ENCODE measurements at regions not wholly inside any gene's neighbourhood (a gene's known extent, or its start where the extent isn't known, plus 50 kb on each side); places are given as distances from the start of the nearest gene placed in this dataset.

- no peaks in the 10 kb centered on the region for H3K27me3 ChIP-seq (ENCODE audit: insufficient read depth, low read length, poor library complexity, severe bottlenecking)
- no peak overlapping the region for H3K4me2 ChIP-seq (ENCODE audit: low read depth, low read length, poor library complexity, severe bottlenecking)
- no peaks in the 10 kb centered on the region for H3K36me3 ChIP-seq (ENCODE audit: insufficient read depth, low read length)
- H3F3A ChIP-seq (ENCODE audit: low read depth): no peaks in the 10 kb centered on the region
- no peak overlapping the region for H3K4me3 ChIP-seq (ENCODE audit: low read length, poor library complexity, severe bottlenecking)
- no peak for TF ChIP-seq CTCF (conservative IDR thresholded peaks at IDR 0.05; ENCODE audit: low read length)
- TF ChIP-seq EZH2phosphoT487 (IDR thresholded peaks at IDR 0.05; ENCODE audit: borderline replicate concordance): no peak
- no peaks in the 10 kb centered on the region for H3K9me2 ChIP-seq (replicated peaks; ENCODE audit: low read depth, low read length)
- H4K20me1 ChIP-seq (ENCODE audit: insufficient read depth, low read length, poor library complexity, severe bottlenecking): no peaks in the 10 kb centered on the region
- H3K4me1 ChIP-seq (ENCODE audit: insufficient read depth, low read length, poor library complexity, severe bottlenecking): no peaks in the 10 kb centered on the region
- no peaks in the 10 kb centered on the region for H3K9me3 ChIP-seq (ENCODE audit: insufficient read depth, low read depth, low read length)
- H2AFZ ChIP-seq (ENCODE audit: low read length): no peak overlapping the region
- no peak overlapping the region for H3K9ac ChIP-seq (ENCODE audit: low read depth, low read length, poor library complexity, severe bottlenecking)
- no peaks in the 10 kb centered on the region for H3K79me2 ChIP-seq (ENCODE audit: insufficient read depth, low read length)
Measured at GRCh38 chr5:116361979-116362577, 212.5 kb downstream of the SEMA6A start.

GRCh38 chr5:116361171-116361967, 213.3 kb downstream of the SEMA6A start:
- Histone ChIP-seq H2AFZ (ENCODE audit: low read length) (no peak overlapping the region), H3K9ac (ENCODE audit: low read depth, low read length, poor library complexity, severe bottlenecking) (no peak overlapping the region)

More at GRCh38 chr5:116361171-116361967, 213.3 kb downstream of the SEMA6A start:
- H3K4me1 ChIP-seq (ENCODE audit: insufficient read depth, low read length, poor library complexity, severe bottlenecking): no peaks in the 10 kb centered on the region
- H3K9me2 ChIP-seq (replicated peaks; ENCODE audit: low read depth, low read length): no peaks in the 10 kb centered on the region
- no peaks in the 10 kb centered on the region for H4K20me1 ChIP-seq (ENCODE audit: insufficient read depth, low read length, poor library complexity, severe bottlenecking)
- no peaks in the 10 kb centered on the region for H3K79me2 ChIP-seq (ENCODE audit: insufficient read depth, low read length)
- H3F3A ChIP-seq (ENCODE audit: low read depth): no peaks in the 10 kb centered on the region
- no peak overlapping the region for H3K4me3 ChIP-seq (ENCODE audit: low read length, poor library complexity, severe bottlenecking)
- no peak for TF ChIP-seq CTCF (conservative IDR thresholded peaks at IDR 0.05; ENCODE audit: low read length)
- no peak for TF ChIP-seq EZH2phosphoT487 (IDR thresholded peaks at IDR 0.05; ENCODE audit: borderline replicate concordance)
- no peaks in the 10 kb centered on the region for H3K9me3 ChIP-seq (ENCODE audit: insufficient read depth, low read depth, low read length)
- no peaks in the 10 kb centered on the region for H3K27me3 ChIP-seq (ENCODE audit: insufficient read depth, low read length, poor library complexity, severe bottlenecking)
- no peaks in the 10 kb centered on the region for H3K36me3 ChIP-seq (ENCODE audit: insufficient read depth, low read length)
- H3K4me2 ChIP-seq (ENCODE audit: low read depth, low read length, poor library complexity, severe bottlenecking): no peak overlapping the region

All from Loucy (cell line).